ENCODE measurements at regions not wholly inside any gene's neighbourhood (a gene's known extent, or its start where the extent isn't known, plus 50 kb on each side); places are given as distances from the start of the nearest gene placed in this dataset.

- no peaks in the 10 kb centered on the region for H3K4me1 ChIP-seq
- H3K27ac ChIP-seq = no peak overlapping the region
- no peak overlapping the region for H3K4me3 ChIP-seq
- no peaks in the 10 kb centered on the region for H3K27me3 ChIP-seq
- no peak for TF ChIP-seq EP300 (IDR thresholded peaks at IDR 0.05; ENCODE audit: low read depth)
- TF ChIP-seq, protein P1, sequence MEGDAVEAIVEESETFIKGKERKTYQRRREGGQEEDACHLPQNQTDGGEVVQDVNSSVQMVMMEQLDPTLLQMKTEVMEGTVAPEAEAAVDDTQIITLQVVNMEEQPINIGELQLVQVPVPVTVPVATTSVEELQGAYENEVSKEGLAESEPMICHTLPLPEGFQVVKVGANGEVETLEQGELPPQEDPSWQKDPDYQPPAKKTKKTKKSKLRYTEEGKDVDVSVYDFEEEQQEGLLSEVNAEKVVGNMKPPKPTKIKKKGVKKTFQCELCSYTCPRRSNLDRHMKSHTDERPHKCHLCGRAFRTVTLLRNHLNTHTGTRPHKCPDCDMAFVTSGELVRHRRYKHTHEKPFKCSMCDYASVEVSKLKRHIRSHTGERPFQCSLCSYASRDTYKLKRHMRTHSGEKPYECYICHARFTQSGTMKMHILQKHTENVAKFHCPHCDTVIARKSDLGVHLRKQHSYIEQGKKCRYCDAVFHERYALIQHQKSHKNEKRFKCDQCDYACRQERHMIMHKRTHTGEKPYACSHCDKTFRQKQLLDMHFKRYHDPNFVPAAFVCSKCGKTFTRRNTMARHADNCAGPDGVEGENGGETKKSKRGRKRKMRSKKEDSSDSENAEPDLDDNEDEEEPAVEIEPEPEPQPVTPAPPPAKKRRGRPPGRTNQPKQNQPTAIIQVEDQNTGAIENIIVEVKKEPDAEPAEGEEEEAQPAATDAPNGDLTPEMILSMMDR (IDR thresholded peaks at IDR 0.05) = no peak
- TF ChIP-seq POLR2A (IDR thresholded peaks at IDR 0.05) = no peak
- no peak for TF ChIP-seq POLR2AphosphoS5 (IDR thresholded peaks at IDR 0.05)
- peaks cover 0 to 5% of the 10 kb centered on the region in 2 donors for H3K9me3 ChIP-seq
- DNase-seq = no peak
- H3K36me3 ChIP-seq = no peaks in the 10 kb centered on the region
- WGBS, 2 donors (ENCODE audit: low coverage in 1 of 2) = 76 to 80% methylated on average over 1 of the region's 1 CpG
- in situ Hi-C loops (cut with MboI; ENCODE audit: low pct_ligation_motif_present in 1 of 4, low pct_unique_long_range_greater_than_20kb in 1 of 4, low sequenced_read_pairs in 3 of 4) (no loop called here), intact Hi-C loops (cut with DNase I; ENCODE audit: low total_unique reads) (no loop called here)
These were observed 71.4 kb upstream of the UGT8 start for GRCh38 chr4:114527170-114527569.

DNA sequence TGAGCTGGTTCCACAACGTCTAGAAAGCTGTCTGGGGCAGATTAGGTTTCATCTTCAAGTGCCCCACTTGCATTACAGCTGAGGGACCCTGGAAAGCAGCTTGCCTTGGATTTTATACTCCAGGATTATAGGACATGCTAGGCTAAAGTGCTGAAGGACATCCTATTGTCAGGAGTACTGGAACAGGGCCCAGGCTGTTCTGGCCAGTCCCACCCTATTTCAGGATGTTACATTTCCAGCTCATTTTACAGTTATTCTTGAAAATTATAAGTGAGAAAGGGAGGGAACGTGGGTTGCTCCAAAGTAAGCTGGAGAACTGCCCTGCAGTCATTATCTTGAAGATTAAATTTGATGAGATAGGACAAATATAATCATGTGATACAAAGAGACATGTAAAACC, 71.0 kb upstream of the UGT8 start:
- Histone ChIP-seq H3K9me3 (peaks cover 0 to 5% of the 10 kb centered on the region in 2 donors), H3K4me1 (no peaks in the 10 kb centered on the region), H3K27ac (no peak overlapping the region), H3K36me3 (no peaks in the 10 kb centered on the region), H3K4me3 (no peak overlapping the region), H3K27me3 (no peaks in the 10 kb centered on the region)
- WGBS, 2 donors (ENCODE audit: low coverage in 1 of 2) = 18 to 38% methylated on average over 1 to 2 of the region's 2 CpGs
- intact Hi-C loops (cut with DNase I; ENCODE audit: low total_unique reads) = no loop called here
- TF ChIP-seq POLR2A (IDR thresholded peaks at IDR 0.05) (no peak), EP300 (IDR thresholded peaks at IDR 0.05; ENCODE audit: low read depth) (no peak), POLR2AphosphoS5 (IDR thresholded peaks at IDR 0.05) (no peak)
- TF ChIP-seq, protein P1 (IDR thresholded peaks at IDR 0.05) = no peak
- no peak for DNase-seq
- in situ Hi-C loops (cut with MboI; ENCODE audit: low pct_ligation_motif_present in 1 of 4, low pct_unique_long_range_greater_than_20kb in 1 of 4, low sequenced_read_pairs in 3 of 4) = no loop called here

- H3K4me1 ChIP-seq = no peaks in the 10 kb centered on the region
- in situ Hi-C loops (cut with MboI; ENCODE audit: low pct_ligation_motif_present in 1 of 4, low pct_unique_long_range_greater_than_20kb in 1 of 4, low sequenced_read_pairs in 3 of 4) (no loop called here), intact Hi-C loops (cut with DNase I; ENCODE audit: low total_unique reads) (no loop called here)
- no peaks in the 10 kb centered on the region for H3K27me3 ChIP-seq
- TF ChIP-seq EP300 (IDR thresholded peaks at IDR 0.05; ENCODE audit: low read depth) (no peak), POLR2AphosphoS5 (IDR thresholded peaks at IDR 0.05) (no peak), POLR2A (IDR thresholded peaks at IDR 0.05) (no peak)
- TF ChIP-seq, protein P1 (IDR thresholded peaks at IDR 0.05) = no peak
- H3K36me3 ChIP-seq = no peaks in the 10 kb centered on the region
- H3K4me3 ChIP-seq = no peak overlapping the region
- no peak for DNase-seq
- H3K27ac ChIP-seq = no peak overlapping the region
- H3K9me3 ChIP-seq = no peaks in the 10 kb centered on the region
- 37 to 56% methylated on average over 1 of the region's 1 CpG for WGBS, 2 donors (ENCODE audit: low coverage in 1 of 2)
These were observed 62.9 kb upstream of the UGT8 start for GRCh38 chr4:114535725-114536124.

- Histone ChIP-seq H3K27me3 (no peaks in the 10 kb centered on the region), H3K36me3 (no peaks in the 10 kb centered on the region), H3K27ac (no peak overlapping the region), H3K4me3 (no peak overlapping the region), H3K4me1 (no peaks in the 10 kb centered on the region), H3K9me3 (no peaks in the 10 kb centered on the region)
- DNase-seq = no peak
- 85 to 88% methylated on average over 3 of the region's 3 CpGs for WGBS, 2 donors (ENCODE audit: low coverage in 1 of 2)
- TF ChIP-seq POLR2A (IDR thresholded peaks at IDR 0.05) (no peak), POLR2AphosphoS5 (IDR thresholded peaks at IDR 0.05) (no peak)
- TF ChIP-seq, protein P1 (IDR thresholded peaks at IDR 0.05) = no peak
- intact Hi-C loops (cut with DNase I; ENCODE audit: low total_unique reads) (no loop called here), in situ Hi-C loops (cut with MboI; ENCODE audit: low pct_ligation_motif_present in 1 of 4, low pct_unique_long_range_greater_than_20kb in 1 of 4, low sequenced_read_pairs in 3 of 4) (no loop called here)
These were observed 61.3 kb upstream of the UGT8 start for GRCh38 chr4:114537352-114537751.

Data from transverse colon (tissue), 4 donors.